ENCODE measurements at regions not wholly inside any gene's neighbourhood (a gene's known extent, or its start where the extent isn't known, plus 50 kb on each side); places are given as distances from the start of the nearest gene placed in this dataset.
A peak's percentile ranks its signal among the peaks of the same experiment; 100 is the strongest.

GRCh38 chr7:121555558-121555957 lies 159.4 kb upstream of the FAM3C start:
- Histone ChIP-seq H3K9me3 (replicated peaks; ENCODE audit: control insufficient read depth, low read depth, low read length) (no peaks in the 10 kb centered on the region), H3K36me3 (ENCODE audit: control insufficient read depth, insufficient read depth, low read length) (no peaks in the 10 kb centered on the region), H3K27me3 (ENCODE audit: control insufficient read depth, insufficient read depth, low read length) (no peaks in the 10 kb centered on the region), H3K4me1 (ENCODE audit: control insufficient read depth, insufficient read depth, low read length) (no peaks in the 10 kb centered on the region), H3K4me3 (ENCODE audit: low read length) (no peak overlapping the region), H3K27ac (ENCODE audit: low read length) (no peak overlapping the region)
- no peak for DNase-seq
- WGBS (ENCODE audit: insufficient coverage), result no CpG with 5 or more reads among the region's 3 CpGs

- Histone ChIP-seq H3K4me3 (ENCODE audit: low read length) (no peak overlapping the region), H3K4me1 (ENCODE audit: control insufficient read depth, insufficient read depth, low read length) (no peaks in the 10 kb centered on the region), H3K9me3 (replicated peaks; ENCODE audit: control insufficient read depth, low read depth, low read length) (no peaks in the 10 kb centered on the region), H3K27me3 (ENCODE audit: control insufficient read depth, insufficient read depth, low read length) (no peaks in the 10 kb centered on the region), H3K36me3 (ENCODE audit: control insufficient read depth, insufficient read depth, low read length) (no peaks in the 10 kb centered on the region), H3K27ac (ENCODE audit: low read length) (no peak overlapping the region)
- peak; percentile 79 for DNase-seq
- no CpG with 5 or more reads among the region's 3 CpGs for WGBS (ENCODE audit: insufficient coverage)
Observed at GRCh38 chr7:121547544-121548092, 151.5 kb upstream of the FAM3C start.

DNA sequence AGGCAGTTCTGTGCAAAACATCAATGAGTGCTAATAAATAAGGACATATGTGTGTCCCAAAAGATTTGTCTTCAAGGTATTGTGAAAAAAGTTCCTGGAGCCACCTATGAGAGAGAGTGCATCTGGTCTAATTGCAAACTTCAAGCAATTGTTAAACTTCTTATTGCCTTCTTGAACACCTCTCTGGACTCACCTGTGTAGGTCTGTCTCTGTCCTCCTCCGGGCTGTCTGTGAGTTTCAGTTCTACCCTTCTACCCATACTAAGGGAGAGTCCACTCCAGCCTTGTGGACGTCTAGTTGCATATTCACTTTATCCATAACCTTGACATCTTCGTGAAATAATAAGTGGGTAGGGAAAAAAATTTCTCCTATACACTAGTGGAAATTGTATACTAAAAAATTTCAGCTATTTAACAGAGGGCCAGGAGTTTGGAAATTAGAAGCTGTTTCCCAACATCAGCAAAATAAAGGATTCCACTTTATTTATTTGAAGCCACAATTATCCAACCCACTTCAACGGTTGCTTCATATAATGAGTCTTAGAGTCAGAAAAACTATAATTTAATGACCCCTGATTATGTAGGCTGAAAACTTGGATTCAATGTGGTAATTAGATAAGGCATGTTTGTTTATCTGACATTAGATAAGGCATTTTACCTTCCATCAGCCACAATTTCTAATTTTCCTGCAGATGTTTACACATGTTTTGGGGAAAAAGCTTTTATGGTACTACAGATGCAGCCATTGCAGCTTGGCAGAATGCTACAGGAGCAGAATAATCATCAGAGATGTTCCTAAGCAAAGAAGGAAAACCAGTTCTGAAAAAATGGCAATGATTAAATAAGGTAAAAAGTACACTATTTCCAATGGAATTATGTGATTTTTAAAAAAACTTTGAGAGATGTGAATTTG lies 150.8 kb upstream of the FAM3C start:
- no peaks in the 10 kb centered on the region for H3K27me3 ChIP-seq (ENCODE audit: control insufficient read depth, insufficient read depth, low read length)
- H3K27ac ChIP-seq (ENCODE audit: low read length), result no peak overlapping the region
- no peaks in the 10 kb centered on the region for H3K36me3 ChIP-seq (ENCODE audit: control insufficient read depth, insufficient read depth, low read length)
- no peaks in the 10 kb centered on the region for H3K9me3 ChIP-seq (replicated peaks; ENCODE audit: control insufficient read depth, low read depth, low read length)
- DNase-seq, result no peak
- whole genome bisulfite sequencing (ENCODE audit: insufficient coverage), result no CpG with 5 or more reads among the region's 4 CpGs
- H3K4me1 ChIP-seq (ENCODE audit: control insufficient read depth, insufficient read depth, low read length), result no peaks in the 10 kb centered on the region
- no peak overlapping the region for H3K4me3 ChIP-seq (ENCODE audit: low read length)

GRCh38 chr7:121545418-121545817 lies 149.3 kb upstream of the FAM3C start:
- DNase-seq, result no peak
- no CpG with 5 or more reads among the region's 2 CpGs for WGBS (ENCODE audit: insufficient coverage)
- Histone ChIP-seq H3K27me3 (ENCODE audit: control insufficient read depth, insufficient read depth, low read length) (no peaks in the 10 kb centered on the region), H3K27ac (ENCODE audit: low read length) (no peak overlapping the region), H3K4me1 (ENCODE audit: control insufficient read depth, insufficient read depth, low read length) (no peaks in the 10 kb centered on the region), H3K9me3 (replicated peaks; ENCODE audit: control insufficient read depth, low read depth, low read length) (no peaks in the 10 kb centered on the region), H3K36me3 (ENCODE audit: control insufficient read depth, insufficient read depth, low read length) (no peaks in the 10 kb centered on the region), H3K4me3 (ENCODE audit: low read length) (no peak overlapping the region)

- H3K9me3 ChIP-seq (replicated peaks; ENCODE audit: control insufficient read depth, low read depth, low read length), result no peaks in the 10 kb centered on the region
- no peak overlapping the region for H3K4me3 ChIP-seq (ENCODE audit: low read length)
- no peaks in the 10 kb centered on the region for H3K4me1 ChIP-seq (ENCODE audit: control insufficient read depth, insufficient read depth, low read length)
- WGBS (ENCODE audit: insufficient coverage), result 20% methylated on average over 1 of the region's 2 CpGs
- H3K27ac ChIP-seq (ENCODE audit: low read length), result no peak overlapping the region
- no peak for DNase-seq
- H3K27me3 ChIP-seq (ENCODE audit: control insufficient read depth, insufficient read depth, low read length), result no peaks in the 10 kb centered on the region
- H3K36me3 ChIP-seq (ENCODE audit: control insufficient read depth, insufficient read depth, low read length), result no peaks in the 10 kb centered on the region
Observed at GRCh38 chr7:121544726-121545125, 148.6 kb upstream of the FAM3C start.

DNA sequence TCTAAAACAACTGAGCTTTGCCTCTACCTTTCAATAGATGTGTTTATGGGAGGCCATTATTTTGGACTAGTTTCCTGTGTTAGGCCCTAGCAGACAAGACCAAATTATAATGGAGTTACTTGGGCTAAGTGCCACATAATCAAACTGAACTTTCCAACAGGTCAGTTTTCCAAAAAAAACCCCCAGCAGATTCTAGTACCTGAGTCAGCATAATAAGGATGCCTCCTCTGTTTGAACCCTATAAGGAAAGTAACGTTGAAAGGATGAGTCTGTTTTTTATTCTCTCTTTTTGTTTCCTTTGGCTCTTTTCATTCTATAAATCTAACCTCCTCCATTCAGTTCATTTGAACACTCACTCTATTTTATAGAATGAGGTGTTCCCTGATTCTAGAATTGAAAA lies 148.1 kb upstream of the FAM3C start:
- H3K27ac ChIP-seq (ENCODE audit: low read length), result no peak overlapping the region
- no peaks in the 10 kb centered on the region for H3K27me3 ChIP-seq (ENCODE audit: control insufficient read depth, insufficient read depth, low read length)
- H3K4me1 ChIP-seq (ENCODE audit: control insufficient read depth, insufficient read depth, low read length), result no peaks in the 10 kb centered on the region
- H3K4me3 ChIP-seq (ENCODE audit: low read length), result no peak overlapping the region
- DNase-seq, result no peak
- WGBS (ENCODE audit: insufficient coverage), result no CpG with 5 or more reads among the region's 1 CpG
- no peaks in the 10 kb centered on the region for H3K36me3 ChIP-seq (ENCODE audit: control insufficient read depth, insufficient read depth, low read length)
- H3K9me3 ChIP-seq (replicated peaks; ENCODE audit: control insufficient read depth, low read depth, low read length), result no peaks in the 10 kb centered on the region

DNA sequence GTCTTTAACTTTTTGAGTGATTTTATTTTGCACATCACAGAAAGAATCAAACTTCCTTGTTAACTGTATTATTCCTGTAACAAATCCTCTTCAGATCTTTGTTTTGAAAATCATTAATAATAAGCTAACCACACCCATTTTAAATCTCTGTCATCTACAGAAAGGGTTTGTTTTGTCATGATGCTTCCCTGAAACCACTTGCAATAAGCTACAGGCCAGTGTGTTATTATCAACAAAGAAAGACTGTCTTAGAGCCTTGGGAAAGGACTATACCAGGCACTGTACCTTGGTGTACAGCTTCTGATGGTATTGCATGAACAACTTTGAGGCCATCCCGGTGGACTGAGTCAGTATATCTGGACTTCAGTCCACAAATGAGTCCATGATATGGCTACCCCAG lies 145.3 kb upstream of the FAM3C start:
- 100% methylated on average over 1 of the region's 1 CpG for WGBS (ENCODE audit: insufficient coverage)

GRCh38 chr7:121540138-121540537 lies 144.0 kb upstream of the FAM3C start:
- Histone ChIP-seq H3K27ac (ENCODE audit: low read length) (no peak overlapping the region), H3K36me3 (ENCODE audit: control insufficient read depth, insufficient read depth, low read length) (no peaks in the 10 kb centered on the region), H3K27me3 (ENCODE audit: control insufficient read depth, insufficient read depth, low read length) (no peaks in the 10 kb centered on the region), H3K9me3 (replicated peaks; ENCODE audit: control insufficient read depth, low read depth, low read length) (no peaks in the 10 kb centered on the region), H3K4me3 (ENCODE audit: low read length) (no peak overlapping the region), H3K4me1 (ENCODE audit: control insufficient read depth, insufficient read depth, low read length) (no peaks in the 10 kb centered on the region)
- DNase-seq, result no peak
- no CpG with 5 or more reads among the region's 1 CpG for WGBS (ENCODE audit: insufficient coverage)

More for the DNA sequence above, 145.3 kb upstream of the FAM3C start:
- Histone ChIP-seq H3K27ac (ENCODE audit: low read length) (no peak overlapping the region), H3K36me3 (ENCODE audit: control insufficient read depth, insufficient read depth, low read length) (no peaks in the 10 kb centered on the region), H3K4me3 (ENCODE audit: low read length) (no peak overlapping the region), H3K27me3 (ENCODE audit: control insufficient read depth, insufficient read depth, low read length) (no peaks in the 10 kb centered on the region), H3K4me1 (ENCODE audit: control insufficient read depth, insufficient read depth, low read length) (no peaks in the 10 kb centered on the region), H3K9me3 (replicated peaks; ENCODE audit: control insufficient read depth, low read depth, low read length) (no peaks in the 10 kb centered on the region)
- DNase-seq, result no peak

GRCh38 chr7:121537031-121537430 lies 140.9 kb upstream of the FAM3C start:
- DNase-seq, result no peak
- H3K4me1 ChIP-seq (ENCODE audit: control insufficient read depth, insufficient read depth, low read length), result no peaks in the 10 kb centered on the region
- no peaks in the 10 kb centered on the region for H3K9me3 ChIP-seq (replicated peaks; ENCODE audit: control insufficient read depth, low read depth, low read length)
- no peaks in the 10 kb centered on the region for H3K36me3 ChIP-seq (ENCODE audit: control insufficient read depth, insufficient read depth, low read length)
- H3K27me3 ChIP-seq (ENCODE audit: control insufficient read depth, insufficient read depth, low read length), result no peaks in the 10 kb centered on the region
- H3K4me3 ChIP-seq (ENCODE audit: low read length), result no peak overlapping the region
- H3K27ac ChIP-seq (ENCODE audit: low read length), result no peak overlapping the region
- no CpG with 5 or more reads among the region's 1 CpG for WGBS (ENCODE audit: insufficient coverage)

DNA sequence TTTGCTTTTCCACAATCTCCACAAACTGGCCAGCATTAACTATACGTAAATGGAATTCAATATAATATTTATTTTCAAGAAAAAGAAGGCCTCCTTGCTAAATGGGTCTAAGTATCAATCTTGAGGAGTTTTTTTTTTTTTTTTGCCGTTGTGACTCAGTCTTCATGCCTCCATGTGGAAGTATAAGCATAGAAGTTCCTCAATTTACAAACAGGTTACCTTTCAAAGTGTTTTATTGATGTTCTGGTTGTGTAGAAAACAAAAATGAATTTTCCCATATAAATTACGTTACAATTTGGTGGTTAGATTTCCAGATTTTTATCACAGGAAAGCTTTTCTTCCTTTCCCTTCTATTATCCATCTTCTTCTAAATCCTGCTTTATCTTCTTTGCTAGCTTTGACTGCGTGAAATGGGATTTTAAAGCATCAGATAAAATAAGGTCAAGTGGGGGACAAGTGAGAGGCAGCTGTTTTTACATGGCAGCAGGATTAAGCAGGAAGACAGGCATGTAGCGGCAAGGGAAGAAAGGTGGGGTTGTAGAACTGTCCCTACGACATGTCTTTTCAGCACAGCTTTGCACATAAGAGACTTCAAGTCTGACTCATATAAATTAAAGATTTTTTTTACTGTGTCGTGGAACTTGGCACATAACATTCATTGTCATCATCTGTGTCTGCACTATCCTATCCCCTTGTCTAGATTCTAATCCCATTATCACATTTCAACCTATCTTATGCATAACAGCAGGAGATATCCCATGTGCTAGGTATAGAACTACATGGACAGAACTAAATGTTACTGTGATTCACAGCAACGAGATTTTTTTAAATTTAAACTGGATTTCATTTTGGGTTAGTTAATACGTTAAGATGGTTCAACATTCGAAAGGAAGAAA lies 135.3 kb upstream of the FAM3C start:
- no peak for DNase-seq
- H3K9me3 ChIP-seq (replicated peaks; ENCODE audit: control insufficient read depth, low read depth, low read length), result no peaks in the 10 kb centered on the region
- no peaks in the 10 kb centered on the region for H3K27me3 ChIP-seq (ENCODE audit: control insufficient read depth, insufficient read depth, low read length)
- peak overlapping the region; percentile 4 for H3K27ac ChIP-seq (ENCODE audit: low read length)
- WGBS (ENCODE audit: insufficient coverage), result no CpG with 5 or more reads among the region's 10 CpGs
- H3K4me3 ChIP-seq (ENCODE audit: low read length), result no peak overlapping the region
- no peaks in the 10 kb centered on the region for H3K36me3 ChIP-seq (ENCODE audit: control insufficient read depth, insufficient read depth, low read length)
- H3K4me1 ChIP-seq (ENCODE audit: control insufficient read depth, insufficient read depth, low read length), result peaks cover 3% of the 10 kb centered on the region

Measured in muscle of leg (tissue), 3 donors.